ENCODE measurements at regions not wholly inside any gene's neighbourhood (a gene's known extent, or its start where the extent isn't known, plus 50 kb on each side); places are given as distances from the start of the nearest gene placed in this dataset.

DNA sequence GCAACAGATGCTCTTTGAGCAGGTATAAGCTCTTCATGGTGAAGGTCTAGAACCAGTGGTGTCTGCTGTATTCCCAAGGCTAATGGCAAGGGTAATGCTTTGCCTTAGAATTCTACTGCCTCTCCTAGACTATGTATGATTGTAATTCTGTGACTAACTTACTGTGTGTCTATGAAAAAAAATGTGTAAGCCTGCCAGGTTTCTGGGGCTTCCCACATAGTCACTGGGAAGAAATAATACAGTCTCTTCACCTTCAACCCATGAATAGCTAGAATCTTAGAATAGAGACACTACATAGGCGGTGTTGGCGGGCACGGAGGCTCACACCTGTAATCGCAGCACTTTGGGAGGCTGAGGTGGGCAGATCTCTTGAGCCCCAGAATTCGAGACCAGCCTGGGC is 84.1 kb downstream of the C11orf91 start:
- no peak for DNase-seq (ENCODE audit: low read depth in 2 of 2)

- no peak for DNase-seq (ENCODE audit: low read depth in 2 of 2)
Observed at GRCh38 chr11:33615751-33616150, 84.9 kb downstream of the C11orf91 start.

- no peak for DNase-seq (ENCODE audit: low read depth in 2 of 2)
Observed at GRCh38 chr11:33613404-33613803, 87.2 kb downstream of the C11orf91 start.

- no peak for DNase-seq (ENCODE audit: low read depth in 2 of 2)
Observed at GRCh38 chr11:33610903-33611302, 89.7 kb downstream of the C11orf91 start.

DNA sequence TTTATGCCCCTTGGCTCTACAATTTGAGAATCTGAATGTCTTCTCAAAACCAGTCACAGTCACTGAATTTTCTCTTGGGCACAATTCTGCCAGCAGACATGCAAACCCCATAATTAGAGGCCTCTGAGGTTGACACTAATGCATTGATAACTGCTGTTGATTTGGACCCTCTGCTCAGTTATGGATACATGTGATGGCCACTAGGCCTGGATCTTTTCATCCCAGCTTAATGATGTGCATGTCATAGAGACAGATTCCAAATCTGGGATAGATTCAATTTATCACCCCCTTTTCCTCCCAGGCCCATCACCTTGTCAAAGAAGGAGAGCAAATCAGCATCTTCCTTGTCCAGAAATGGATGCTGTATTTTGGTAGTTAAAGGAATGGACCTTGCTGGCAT is 92.2 kb downstream of the C11orf91 start:
- DNase-seq (ENCODE audit: low read depth in 2 of 2) = no peak

DNA sequence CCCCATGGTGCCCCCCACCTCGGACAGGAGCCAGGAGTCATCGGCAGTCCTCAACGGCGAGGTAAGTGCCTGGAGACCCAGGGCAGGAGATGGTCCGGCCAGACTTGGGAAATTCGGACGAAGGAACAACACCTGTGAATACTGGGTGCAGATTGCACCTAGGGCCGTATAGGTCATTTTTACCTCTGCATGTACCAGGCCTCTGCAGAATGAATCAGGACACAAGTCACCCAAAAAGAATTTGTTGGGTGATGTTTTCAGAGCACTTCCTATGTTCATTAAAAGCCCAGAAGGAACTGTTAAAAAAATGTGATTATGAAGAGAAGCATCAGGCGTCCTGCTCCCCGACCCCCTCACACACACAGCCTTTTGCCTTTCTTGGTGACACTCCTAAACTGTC is 93.9 kb downstream of the C11orf91 start:
- DNase-seq (ENCODE audit: low read depth in 2 of 2) = no peak

- DNase-seq (ENCODE audit: low read depth in 2 of 2) = no peak
Observed at GRCh38 chr11:33605703-33606102, 94.9 kb downstream of the C11orf91 start.

- no peak for DNase-seq (ENCODE audit: low read depth in 2 of 2)
Observed at GRCh38 chr11:33598426-33599069, 102.1 kb downstream of the C11orf91 start.

- DNase-seq (ENCODE audit: low read depth in 2 of 2) = no peak
Observed at GRCh38 chr11:33594188-33594587, 106.4 kb downstream of the C11orf91 start.

GRCh38 chr11:33590441-33590840 is 110.2 kb downstream of the C11orf91 start:
- DNase-seq (ENCODE audit: low read depth in 2 of 2) = no peak

DNA sequence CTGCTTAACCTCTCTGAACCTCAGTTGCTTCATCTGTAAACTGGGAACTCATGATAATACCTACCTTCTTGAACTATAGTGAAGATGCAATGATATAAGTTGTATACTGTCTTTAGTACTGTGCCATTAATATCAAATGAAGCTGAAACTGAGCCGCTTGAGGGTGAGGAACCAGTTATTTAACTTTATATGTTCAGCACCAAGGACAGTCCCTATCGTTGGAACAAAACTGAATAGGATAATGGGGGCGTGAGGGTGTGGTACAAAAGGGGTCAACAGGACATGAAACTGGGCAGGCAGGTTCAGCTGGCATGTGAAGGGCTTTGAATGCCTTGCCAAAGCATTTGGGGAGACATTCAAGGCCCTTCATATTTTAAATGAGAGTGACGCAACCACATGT is 112.6 kb downstream of the C11orf91 start:
- DNase-seq (ENCODE audit: low read depth in 2 of 2) = no peak

DNA sequence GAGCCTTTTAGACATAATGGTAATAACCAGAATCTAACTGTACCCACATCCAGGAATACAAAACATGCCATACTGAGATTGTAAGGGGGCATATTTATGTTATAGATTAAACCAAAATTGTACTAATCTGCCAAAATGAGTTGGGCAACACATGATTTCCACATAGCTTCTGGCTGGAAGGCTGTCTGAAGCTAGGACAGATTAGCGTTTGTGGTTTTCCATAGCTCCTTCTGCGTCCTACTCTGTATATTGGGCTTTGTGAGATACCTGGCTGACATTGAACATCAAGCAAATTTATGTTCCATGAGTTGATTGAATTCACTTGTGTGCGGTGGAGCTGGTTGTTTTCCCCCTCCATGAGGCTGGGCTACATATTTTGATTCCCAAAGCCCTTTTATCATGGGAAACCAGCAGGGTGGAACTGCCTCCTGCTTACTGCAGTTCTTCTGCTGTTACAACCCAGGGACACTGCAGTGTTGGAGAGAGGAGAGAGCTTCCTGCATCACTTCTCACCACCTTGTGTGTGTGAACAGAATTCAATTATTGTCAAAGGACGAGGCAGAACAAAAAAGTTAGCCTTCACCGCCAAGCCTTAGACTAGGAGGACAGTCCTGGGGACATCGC is 114.9 kb downstream of the C11orf91 start:
- no peak for DNase-seq (ENCODE audit: low read depth in 2 of 2)

DNA sequence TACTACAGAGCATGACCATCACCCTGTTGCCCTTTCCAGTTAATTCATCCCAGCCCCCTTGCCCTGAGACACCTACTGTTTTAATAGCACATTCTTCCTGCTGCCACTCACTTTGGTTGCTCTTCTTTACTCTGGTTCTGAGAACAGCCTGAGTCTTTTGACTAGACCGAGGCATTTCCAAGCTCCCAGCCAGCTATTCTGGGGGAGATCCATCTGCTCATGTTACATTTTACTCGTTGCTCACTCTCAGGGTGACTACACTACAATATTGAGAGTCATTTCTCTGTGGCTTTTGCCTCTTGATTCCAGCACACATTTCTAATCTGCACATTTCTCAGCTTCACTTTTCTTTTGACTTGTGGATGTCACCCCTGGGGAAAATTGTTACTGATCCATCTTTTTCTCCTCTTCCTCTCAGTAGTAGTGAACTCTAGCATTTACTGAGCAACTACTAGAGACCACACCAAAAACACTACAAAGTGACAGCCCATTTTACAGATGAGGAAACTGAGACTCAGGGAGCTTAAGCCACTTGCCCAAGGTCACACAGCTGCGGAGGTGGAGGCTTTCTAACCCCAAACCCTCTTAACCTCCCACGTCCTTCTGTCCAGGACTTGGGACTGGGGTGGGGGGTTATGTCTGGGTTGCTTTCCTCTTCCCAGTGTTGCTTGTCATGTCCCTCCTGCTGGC is 117.8 kb downstream of the C11orf91 start:
- no peak for DNase-seq (ENCODE audit: low read depth in 2 of 2)

GRCh38 chr11:33579101-33579500 is 121.5 kb downstream of the C11orf91 start:
- no peak for DNase-seq (ENCODE audit: low read depth in 2 of 2)

- DNase-seq (ENCODE audit: low read depth in 2 of 2) = no peak
Observed at GRCh38 chr11:33577204-33577603, 123.4 kb downstream of the C11orf91 start.

- DNase-seq (ENCODE audit: low read depth in 2 of 2) = no peak
Observed at GRCh38 chr11:33575311-33575710, 125.3 kb downstream of the C11orf91 start.

GRCh38 chr11:33574331-33574730 is 126.3 kb downstream of the C11orf91 start:
- no peak for DNase-seq (ENCODE audit: low read depth in 2 of 2)

- DNase-seq (ENCODE audit: low read depth in 2 of 2) = no peak
Observed at GRCh38 chr11:33569333-33569732, 131.3 kb downstream of the C11orf91 start.

- no peak for DNase-seq (ENCODE audit: low read depth in 2 of 2)
Observed at GRCh38 chr11:33567004-33567403, 133.6 kb downstream of the C11orf91 start.

DNA sequence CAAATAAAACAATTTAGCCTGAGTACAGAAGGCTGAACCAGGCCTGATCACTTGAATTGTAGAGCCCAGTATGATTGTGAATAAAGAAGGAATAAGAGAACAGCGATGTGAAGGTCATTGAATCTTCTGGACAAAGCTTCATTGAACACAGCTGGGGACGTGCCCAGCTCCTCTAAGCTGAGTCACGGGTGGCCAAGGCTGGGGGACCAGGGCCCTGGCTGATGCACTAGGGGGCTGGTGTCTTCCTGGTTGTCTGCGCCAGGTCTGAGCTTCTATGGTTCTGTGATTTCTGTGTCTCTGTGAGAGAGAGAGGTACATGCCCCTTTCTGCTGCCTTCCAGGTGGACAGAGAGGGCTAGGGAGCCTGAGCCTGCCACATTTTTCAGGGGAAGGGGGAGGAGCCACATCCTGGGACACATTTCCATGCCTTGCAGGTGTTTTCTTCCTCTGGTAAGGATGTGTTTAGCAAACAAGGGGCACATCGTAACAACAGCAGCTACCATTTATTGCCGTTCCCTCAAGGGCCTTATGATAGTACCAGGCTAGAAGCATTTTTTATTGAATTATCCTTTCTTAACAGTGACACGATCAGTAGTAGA is 135.7 kb downstream of the C11orf91 start:
- no peak for DNase-seq (ENCODE audit: low read depth in 2 of 2)

- no peak for DNase-seq (ENCODE audit: low read depth in 2 of 2)
Observed at GRCh38 chr11:33560729-33561128, 139.9 kb downstream of the C11orf91 start.

DNA sequence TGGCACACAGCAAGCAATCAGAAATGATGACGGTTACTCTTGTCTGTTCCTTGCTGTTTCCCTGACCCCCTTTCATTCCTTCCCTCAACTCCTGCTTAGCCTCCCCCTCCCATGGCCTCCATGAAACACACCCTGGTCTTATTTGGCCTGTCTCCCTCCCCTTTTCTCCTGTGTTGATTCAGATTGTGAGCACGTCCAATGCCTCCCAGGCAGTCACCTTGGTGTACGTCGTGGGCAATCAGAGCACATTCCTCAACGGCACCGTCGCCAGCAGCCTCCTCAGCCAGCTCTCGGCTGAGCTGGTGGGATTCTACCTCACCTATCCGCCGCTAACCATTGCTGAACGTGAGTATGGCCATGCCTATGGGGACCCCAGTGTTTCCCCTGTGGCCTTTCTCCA is 141.1 kb downstream of the C11orf91 start:
- DNase-seq (ENCODE audit: low read depth in 2 of 2) = no peak

DNA sequence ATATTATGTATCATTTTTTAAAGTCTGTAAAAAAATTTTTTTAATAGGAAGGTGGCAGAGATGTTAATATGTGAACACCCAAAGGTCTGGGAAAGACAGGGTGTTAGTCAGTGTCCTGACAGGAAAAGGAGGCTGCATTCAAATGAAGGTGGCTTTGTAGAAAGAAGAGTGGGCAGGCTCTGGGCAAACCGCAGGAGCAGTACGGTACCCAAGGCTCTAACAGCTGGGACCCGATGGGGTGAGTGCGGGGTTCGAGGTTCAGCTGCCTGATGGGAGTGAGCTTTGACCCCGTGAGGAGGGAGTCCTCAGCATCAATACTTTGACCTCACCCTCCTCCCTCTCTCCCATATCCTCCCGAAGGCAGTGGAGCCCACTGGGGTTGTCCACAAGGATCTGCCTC is 142.5 kb downstream of the C11orf91 start:
- DNase-seq (ENCODE audit: low read depth in 2 of 2) = no peak
